Heart left ventricle (tissue), 13 donors: ENCODE measurements at regions not wholly inside any gene's neighbourhood (a gene's known extent, or its start where the extent isn't known, plus 50 kb on each side); places are given as distances from the start of the nearest gene placed in this dataset.

Source experiments
- POLR2A ChIP-seq, 2 donors: fragments of 450-650 bp; IDR thresholded peaks; one replicate each; pipeline ENCODE4 v1.6.1; 2017; ENCODE audit warnings: antibody characterized with exemption in 2 of 2, mild to moderate bottlenecking in 2 of 2, moderate library complexity in 2 of 2
- TF ChIP-seq, protein P1 (sequence below), 12 donors: fragments of 200-600 bp; sonication (generic) in 4 of 12; IDR thresholded peaks; one replicate each; pipeline versions ENCODE4 v1.5.0 to v1.8.0; 2018 to 2022; ENCODE audit warnings: antibody characterized with exemption in 12 of 12, mild to moderate bottlenecking in 5 of 12
- donor health status: ischemic (EF 13 %, LVEDD 7.1; RV severe dilation, severe dysfunction).
- donor health status: DM: no; HTN: yes; CAD: no.
- donor health status: DM: no; HTN: no; CAD: no.
- donor health status: ischemic (EF 25% LVEDD 6.9; RV normal size, moderate dysfunction).
- donor health status: ischemic (EF 25% LVEDD 5.7; RV mildly dilated, moderate dysfunction).
- donor health status: ischemic (EF 35%, LVEDD 5.7; RV mildly dilated, moderate dysfunction).
- donor health status: nonischemic (EF 11% LVEDD 7.7; RV severe dilation, severe dysfunction).
- donor health status: DM: yes; HTN: yes; CAD: no.
- donor health status: PGD.
- donor health status: ischemic (EF 29% LVEDD 5.4; RV normal size, mild dysfunction).
- donor health status: nonischemic (EF 23%, LVEDD 6.1; RV moderate dilation, normal function).

DNA sequence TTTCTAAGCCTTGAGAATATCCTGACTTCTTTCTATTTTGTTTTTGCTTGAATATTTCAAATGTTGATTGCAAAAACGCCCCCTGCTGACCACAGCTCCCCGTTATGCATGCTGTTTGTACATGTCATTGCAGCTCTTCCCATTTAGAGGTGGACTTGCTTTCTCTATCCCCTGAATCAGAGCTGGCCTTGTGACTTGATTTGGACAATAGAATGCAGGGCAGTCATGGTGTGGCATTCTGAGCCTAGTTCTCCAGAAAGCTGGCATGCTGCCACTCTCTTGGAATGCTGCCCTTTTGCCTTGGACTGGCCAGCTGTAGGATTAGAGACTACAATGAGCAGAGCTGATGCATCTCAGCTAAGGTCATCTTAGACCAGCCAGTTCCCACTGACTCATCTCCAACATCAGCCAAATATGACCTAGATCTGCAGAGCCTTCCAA lies 1561.5 kb downstream of the MRPL39 start:
- TF ChIP-seq POLR2A (IDR thresholded peaks at IDR 0.05) = no peak
- TF ChIP-seq, protein P1, sequence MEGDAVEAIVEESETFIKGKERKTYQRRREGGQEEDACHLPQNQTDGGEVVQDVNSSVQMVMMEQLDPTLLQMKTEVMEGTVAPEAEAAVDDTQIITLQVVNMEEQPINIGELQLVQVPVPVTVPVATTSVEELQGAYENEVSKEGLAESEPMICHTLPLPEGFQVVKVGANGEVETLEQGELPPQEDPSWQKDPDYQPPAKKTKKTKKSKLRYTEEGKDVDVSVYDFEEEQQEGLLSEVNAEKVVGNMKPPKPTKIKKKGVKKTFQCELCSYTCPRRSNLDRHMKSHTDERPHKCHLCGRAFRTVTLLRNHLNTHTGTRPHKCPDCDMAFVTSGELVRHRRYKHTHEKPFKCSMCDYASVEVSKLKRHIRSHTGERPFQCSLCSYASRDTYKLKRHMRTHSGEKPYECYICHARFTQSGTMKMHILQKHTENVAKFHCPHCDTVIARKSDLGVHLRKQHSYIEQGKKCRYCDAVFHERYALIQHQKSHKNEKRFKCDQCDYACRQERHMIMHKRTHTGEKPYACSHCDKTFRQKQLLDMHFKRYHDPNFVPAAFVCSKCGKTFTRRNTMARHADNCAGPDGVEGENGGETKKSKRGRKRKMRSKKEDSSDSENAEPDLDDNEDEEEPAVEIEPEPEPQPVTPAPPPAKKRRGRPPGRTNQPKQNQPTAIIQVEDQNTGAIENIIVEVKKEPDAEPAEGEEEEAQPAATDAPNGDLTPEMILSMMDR (IDR thresholded peaks at IDR 0.05) = peak in 9 of 12 donors; percentile 12 to 50 (median 36)
